ENCODE measurements at regions not wholly inside any gene's neighbourhood (a gene's known extent, or its start where the extent isn't known, plus 50 kb on each side); places are given as distances from the start of the nearest gene placed in this dataset.

DNA sequence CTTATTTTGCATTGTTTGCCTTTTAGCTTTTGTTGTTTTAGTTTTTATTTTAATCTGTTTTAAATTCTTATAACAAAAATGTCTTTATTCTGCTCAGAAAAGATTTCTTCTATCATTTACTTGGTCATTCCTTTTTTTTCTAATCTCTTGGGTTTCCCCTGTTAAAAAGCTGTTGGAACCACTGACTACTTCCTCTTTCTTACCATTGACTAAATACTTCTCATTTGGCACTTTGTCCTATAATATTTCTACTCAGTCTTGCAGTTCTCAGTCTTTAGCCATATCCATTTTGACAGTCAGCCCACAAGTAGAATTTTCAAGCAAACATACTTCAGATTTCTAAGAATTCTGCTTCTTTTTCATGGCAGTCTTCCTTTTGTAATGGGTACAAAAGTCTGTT lies 567.2 kb downstream of the SATB2 start:
- Histone ChIP-seq H3K4me3 (ENCODE audit: low read length) (no peak overlapping the region), H3K9me3 (replicated peaks; ENCODE audit: insufficient read depth, low read length) (no peaks in the 10 kb centered on the region), H2AFZ (ENCODE audit: low read length) (no peak overlapping the region), H4K20me1 (ENCODE audit: insufficient read depth, low read length) (no peaks in the 10 kb centered on the region), H3K9ac (ENCODE audit: low read length) (no peak overlapping the region), H3K27me3 (replicated peaks; ENCODE audit: insufficient read depth, low read length) (no peaks in the 10 kb centered on the region), H3F3A (ENCODE audit: insufficient read depth, low read length) (no peaks in the 10 kb centered on the region), H3K4me1 (ENCODE audit: low read length) (no peaks in the 10 kb centered on the region), H3K9me2 (replicated peaks; ENCODE audit: insufficient read depth, low read length) (no peaks in the 10 kb centered on the region), H3K27ac (ENCODE audit: low read length) (no peak overlapping the region), H3K79me2 (ENCODE audit: low read length) (no peaks in the 10 kb centered on the region), H3K4me2 (ENCODE audit: low read depth, low read length) (no peak overlapping the region), H3K36me3 (replicated peaks; ENCODE audit: insufficient read depth, low read length) (no peaks in the 10 kb centered on the region)
- no peak for DNase-seq
- TF ChIP-seq EZH2 (optimal IDR thresholded peaks at IDR 0.05; ENCODE audit: low read depth, low read length) (no peak), EZH2phosphoT487 (IDR thresholded peaks at IDR 0.05; ENCODE audit: low read length) (no peak)
- TF ChIP-seq, protein P1, sequence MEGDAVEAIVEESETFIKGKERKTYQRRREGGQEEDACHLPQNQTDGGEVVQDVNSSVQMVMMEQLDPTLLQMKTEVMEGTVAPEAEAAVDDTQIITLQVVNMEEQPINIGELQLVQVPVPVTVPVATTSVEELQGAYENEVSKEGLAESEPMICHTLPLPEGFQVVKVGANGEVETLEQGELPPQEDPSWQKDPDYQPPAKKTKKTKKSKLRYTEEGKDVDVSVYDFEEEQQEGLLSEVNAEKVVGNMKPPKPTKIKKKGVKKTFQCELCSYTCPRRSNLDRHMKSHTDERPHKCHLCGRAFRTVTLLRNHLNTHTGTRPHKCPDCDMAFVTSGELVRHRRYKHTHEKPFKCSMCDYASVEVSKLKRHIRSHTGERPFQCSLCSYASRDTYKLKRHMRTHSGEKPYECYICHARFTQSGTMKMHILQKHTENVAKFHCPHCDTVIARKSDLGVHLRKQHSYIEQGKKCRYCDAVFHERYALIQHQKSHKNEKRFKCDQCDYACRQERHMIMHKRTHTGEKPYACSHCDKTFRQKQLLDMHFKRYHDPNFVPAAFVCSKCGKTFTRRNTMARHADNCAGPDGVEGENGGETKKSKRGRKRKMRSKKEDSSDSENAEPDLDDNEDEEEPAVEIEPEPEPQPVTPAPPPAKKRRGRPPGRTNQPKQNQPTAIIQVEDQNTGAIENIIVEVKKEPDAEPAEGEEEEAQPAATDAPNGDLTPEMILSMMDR (IDR thresholded peaks at IDR 0.05; ENCODE audit: low read length) = no peak

- H3K9me2 ChIP-seq (replicated peaks; ENCODE audit: insufficient read depth, low read length) = no peaks in the 10 kb centered on the region
- no peak overlapping the region for H3K9ac ChIP-seq (ENCODE audit: low read length)
- DNase-seq = no peak
- no peaks in the 10 kb centered on the region for H3K9me3 ChIP-seq (replicated peaks; ENCODE audit: insufficient read depth, low read length)
- no peak for TF ChIP-seq EZH2phosphoT487 (IDR thresholded peaks at IDR 0.05; ENCODE audit: low read length)
- TF ChIP-seq, protein P1 (IDR thresholded peaks at IDR 0.05; ENCODE audit: low read length) = no peak
- no peak for TF ChIP-seq EZH2 (optimal IDR thresholded peaks at IDR 0.05; ENCODE audit: low read depth, low read length)
- H3K4me3 ChIP-seq (ENCODE audit: low read length) = no peak overlapping the region
- H3K4me2 ChIP-seq (ENCODE audit: low read depth, low read length) = no peak overlapping the region
- H3K4me1 ChIP-seq (ENCODE audit: low read length) = no peaks in the 10 kb centered on the region
- H4K20me1 ChIP-seq (ENCODE audit: insufficient read depth, low read length) = no peaks in the 10 kb centered on the region
- no peaks in the 10 kb centered on the region for H3K79me2 ChIP-seq (ENCODE audit: low read length)
- H3K27me3 ChIP-seq (replicated peaks; ENCODE audit: insufficient read depth, low read length) = no peaks in the 10 kb centered on the region
- H3F3A ChIP-seq (ENCODE audit: insufficient read depth, low read length) = no peaks in the 10 kb centered on the region
- no peak overlapping the region for H3K27ac ChIP-seq (ENCODE audit: low read length)
- no peak overlapping the region for H2AFZ ChIP-seq (ENCODE audit: low read length)
- H3K36me3 ChIP-seq (replicated peaks; ENCODE audit: insufficient read depth, low read length) = no peaks in the 10 kb centered on the region
Measured at GRCh38 chr2:198883604-198884003, 574.1 kb downstream of the SATB2 start.

DNA sequence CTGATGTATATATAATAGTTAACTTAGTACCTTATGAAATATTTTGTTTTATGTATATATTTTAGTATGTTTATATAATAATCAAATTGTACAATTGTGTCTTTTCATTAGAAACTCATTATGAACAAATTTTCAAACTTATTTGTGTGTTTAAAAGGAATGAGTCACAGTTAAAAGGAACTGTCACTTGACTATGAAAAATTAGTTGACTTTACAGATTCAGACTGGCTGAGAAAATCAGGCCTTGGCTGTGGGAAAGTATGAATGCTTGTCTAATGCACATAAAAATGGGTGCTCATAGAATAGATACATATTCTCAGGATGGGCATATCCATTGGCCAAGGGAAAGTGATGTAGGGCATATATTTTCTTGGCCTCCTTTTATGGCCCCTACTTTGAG lies 576.8 kb downstream of the SATB2 start:
- Histone ChIP-seq H4K20me1 (ENCODE audit: insufficient read depth, low read length) (no peaks in the 10 kb centered on the region), H2AFZ (ENCODE audit: low read length) (no peak overlapping the region), H3F3A (ENCODE audit: insufficient read depth, low read length) (no peaks in the 10 kb centered on the region), H3K4me1 (ENCODE audit: low read length) (no peaks in the 10 kb centered on the region), H3K27me3 (replicated peaks; ENCODE audit: insufficient read depth, low read length) (no peaks in the 10 kb centered on the region), H3K79me2 (ENCODE audit: low read length) (no peaks in the 10 kb centered on the region), H3K9me3 (replicated peaks; ENCODE audit: insufficient read depth, low read length) (no peaks in the 10 kb centered on the region), H3K4me2 (ENCODE audit: low read depth, low read length) (no peak overlapping the region), H3K36me3 (replicated peaks; ENCODE audit: insufficient read depth, low read length) (no peaks in the 10 kb centered on the region), H3K9me2 (replicated peaks; ENCODE audit: insufficient read depth, low read length) (no peaks in the 10 kb centered on the region), H3K9ac (ENCODE audit: low read length) (no peak overlapping the region), H3K27ac (ENCODE audit: low read length) (no peak overlapping the region), H3K4me3 (ENCODE audit: low read length) (no peak overlapping the region)
- no peak for DNase-seq
- TF ChIP-seq EZH2 (optimal IDR thresholded peaks at IDR 0.05; ENCODE audit: low read depth, low read length) (no peak), EZH2phosphoT487 (IDR thresholded peaks at IDR 0.05; ENCODE audit: low read length) (no peak)
- TF ChIP-seq, protein P1 (IDR thresholded peaks at IDR 0.05; ENCODE audit: low read length) = no peak
